Lower leg skin (tissue), 3 donors: ENCODE measurements at regions not wholly inside any gene's neighbourhood (a gene's known extent, or its start where the extent isn't known, plus 50 kb on each side); places are given as distances from the start of the nearest gene placed in this dataset.
"Not testable (repeated sequence)": the region's sequence is repeated elsewhere in the genome, so short reads cannot be mapped to it uniquely, and the experiment has no call there.

Experiments
- POLR2A ChIP-seq, 2 donors: fragments of 450-650 bp; IDR thresholded peaks; one replicate each; pipeline ENCODE4 v1.6.1; 2016 to 2017; ENCODE audit warnings: antibody characterized with exemption in 2 of 2, mild to moderate bottlenecking in 1 of 2, moderate library complexity in 1 of 2
- TF ChIP-seq, protein P1 (sequence below), 3 donors: fragments of 450-650 bp; IDR thresholded peaks; one replicate each; pipeline ENCODE4 v1.5.1; 2016; ENCODE audit warnings: antibody characterized with exemption in 3 of 3, mild to moderate bottlenecking in 3 of 3, moderate library complexity in 2 of 3

DNA sequence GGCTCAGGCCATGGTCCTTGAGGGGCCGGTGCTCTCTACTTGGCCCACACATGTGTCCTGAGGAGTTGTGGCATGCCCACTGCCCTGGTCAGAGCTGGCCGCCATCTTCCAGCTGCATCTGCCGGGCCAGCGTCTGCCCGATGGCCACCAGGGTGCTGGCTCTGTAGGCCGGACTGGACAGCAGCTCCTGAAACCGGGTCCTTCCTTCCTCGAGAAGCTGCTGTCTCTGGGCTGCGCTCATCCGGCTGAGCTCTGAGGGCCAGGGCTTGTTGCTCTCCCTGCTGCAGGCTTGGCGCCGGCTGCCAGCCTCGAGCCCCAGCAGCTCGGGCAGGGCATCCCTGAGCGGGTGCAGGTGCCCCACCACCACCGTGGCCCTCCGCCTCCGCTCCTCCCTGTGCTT is 182.1 kb downstream of the POTEC start:
- TF ChIP-seq POLR2A (IDR thresholded peaks at IDR 0.05), result not testable (repeated sequence)
- TF ChIP-seq, protein P1, sequence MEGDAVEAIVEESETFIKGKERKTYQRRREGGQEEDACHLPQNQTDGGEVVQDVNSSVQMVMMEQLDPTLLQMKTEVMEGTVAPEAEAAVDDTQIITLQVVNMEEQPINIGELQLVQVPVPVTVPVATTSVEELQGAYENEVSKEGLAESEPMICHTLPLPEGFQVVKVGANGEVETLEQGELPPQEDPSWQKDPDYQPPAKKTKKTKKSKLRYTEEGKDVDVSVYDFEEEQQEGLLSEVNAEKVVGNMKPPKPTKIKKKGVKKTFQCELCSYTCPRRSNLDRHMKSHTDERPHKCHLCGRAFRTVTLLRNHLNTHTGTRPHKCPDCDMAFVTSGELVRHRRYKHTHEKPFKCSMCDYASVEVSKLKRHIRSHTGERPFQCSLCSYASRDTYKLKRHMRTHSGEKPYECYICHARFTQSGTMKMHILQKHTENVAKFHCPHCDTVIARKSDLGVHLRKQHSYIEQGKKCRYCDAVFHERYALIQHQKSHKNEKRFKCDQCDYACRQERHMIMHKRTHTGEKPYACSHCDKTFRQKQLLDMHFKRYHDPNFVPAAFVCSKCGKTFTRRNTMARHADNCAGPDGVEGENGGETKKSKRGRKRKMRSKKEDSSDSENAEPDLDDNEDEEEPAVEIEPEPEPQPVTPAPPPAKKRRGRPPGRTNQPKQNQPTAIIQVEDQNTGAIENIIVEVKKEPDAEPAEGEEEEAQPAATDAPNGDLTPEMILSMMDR (IDR thresholded peaks at IDR 0.05), result not testable (repeated sequence)
